Effector memory CD8-positive, alpha-beta T cell (primary cell): ENCODE measurements at regions not wholly inside any gene's neighbourhood (a gene's known extent, or its start where the extent isn't known, plus 50 kb on each side); places are given as distances from the start of the nearest gene placed in this dataset.

Experiments used
- ATAC-seq: fragments of 150-1000 bp; cut with Tn5 transposase; replicated peaks from 2 replicates; pipeline ENCODE4 v1.10.0; 2021; ENCODE audit warnings: mild to moderate bottlenecking, moderate library complexity
- DNase-seq, 3 experiments: peaks; one replicate each; pipeline ENCODE4 v3.0.0; 2021
- H3K27ac Mint-ChIP-seq, 2 donors: one replicate each; pipeline ENCODE4 v1.8.0; 2022; ENCODE audit warnings: mild to moderate bottlenecking in 2 of 2, mixed read lengths in 2 of 2, moderate library complexity in 2 of 2
- H3K27me3 Mint-ChIP-seq, 2 donors: one replicate each; pipeline ENCODE4 v1.8.0; 2022; ENCODE audit warnings: mixed read lengths in 2 of 2
- H3K36me3 Mint-ChIP-seq: one replicate; pipeline ENCODE4 v1.8.0; 2022; ENCODE audit warnings: mild to moderate bottlenecking, moderate library complexity, mixed read lengths; ENCODE audit not compliant: insufficient read depth
- H3K4me1 Mint-ChIP-seq, 2 donors: one replicate each; pipeline ENCODE4 v1.8.0; 2022; ENCODE audit warnings: low read depth in 2 of 2, mixed read lengths in 2 of 2
- H3K4me3 Mint-ChIP-seq, 2 donors: one replicate each; pipeline ENCODE4 v1.8.0; 2022; ENCODE audit warnings: mild to moderate bottlenecking in 2 of 2, mixed read lengths in 2 of 2, moderate library complexity in 2 of 2
- H3K9me3 Mint-ChIP-seq, 2 donors: one replicate each; pipeline ENCODE4 v1.8.0; 2022; ENCODE audit warnings: mixed read lengths in 2 of 2

DNA sequence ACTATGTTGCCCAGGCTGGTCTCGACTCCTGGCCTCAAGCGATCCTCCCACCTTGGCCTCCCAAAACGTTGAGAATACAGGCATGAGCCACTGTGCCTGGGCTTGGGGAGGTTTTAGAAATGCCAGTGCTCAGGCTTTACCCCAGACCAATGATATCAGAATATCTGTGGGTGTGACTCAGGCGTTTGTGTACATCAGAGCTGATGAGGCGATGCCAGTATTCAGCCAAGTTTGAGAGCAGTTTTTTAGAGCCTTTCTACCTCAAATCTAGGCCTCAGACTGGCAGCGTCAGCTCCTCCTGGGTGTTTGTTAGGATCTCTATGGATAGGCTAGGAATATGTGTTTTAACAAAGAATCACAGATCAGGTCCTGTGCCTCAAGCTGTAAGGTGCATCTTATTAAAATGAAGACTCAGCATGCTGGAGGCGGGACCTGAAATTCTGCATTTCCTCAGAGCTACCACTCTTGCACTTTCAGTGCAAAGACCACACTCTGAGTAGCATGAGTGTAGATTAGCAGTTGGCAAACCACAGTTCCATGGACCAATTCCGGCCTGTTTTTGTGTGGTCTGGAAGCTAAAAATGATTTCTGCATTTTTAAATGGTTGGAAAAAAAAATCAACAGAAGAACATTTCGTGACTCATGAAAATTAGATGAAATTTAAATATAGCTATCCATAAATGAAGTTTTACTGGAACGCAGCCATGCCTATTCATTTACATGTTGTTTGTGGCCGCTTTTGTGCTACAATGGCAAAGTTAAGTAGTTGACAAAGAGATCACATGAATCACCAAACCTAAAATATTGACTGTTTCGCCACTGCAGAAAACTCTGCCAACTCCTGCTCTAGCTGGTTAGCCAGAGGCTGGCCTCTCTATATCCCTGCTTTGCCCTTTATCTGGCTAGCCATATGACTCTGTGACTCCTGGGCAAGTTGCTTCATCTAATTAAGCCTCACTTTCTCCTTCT is 92.2 kb downstream of the KLF4 start:
- H3K4me1 Mint-ChIP-seq: no peaks in the 10 kb centered on the region
- DNase-seq: no peak
- H3K27me3 Mint-ChIP-seq: peaks cover 7 to 47% of the 10 kb centered on the region in 2 donors

DNA sequence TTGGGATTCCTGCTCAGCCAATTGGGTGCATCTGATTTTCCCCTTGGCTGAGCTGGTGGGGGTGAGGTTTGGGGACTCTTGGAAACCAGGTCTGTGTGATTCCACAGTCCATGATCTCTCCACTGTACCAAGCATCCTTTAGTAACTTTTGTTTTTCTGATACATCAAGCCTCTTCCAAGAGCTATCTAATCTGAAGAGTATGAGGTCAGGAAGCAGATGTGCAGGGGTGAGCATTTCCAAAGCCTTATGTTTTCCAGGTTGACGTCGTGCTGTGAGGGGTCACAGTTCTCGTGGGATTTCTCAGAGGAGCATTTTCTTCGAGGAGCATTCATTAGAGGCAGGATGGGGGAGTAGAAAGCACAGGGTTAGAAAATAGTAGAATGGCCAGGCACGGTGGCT is 95.3 kb downstream of the KLF4 start:
- Mint-ChIP-seq H3K4me1 (no peaks in the 10 kb centered on the region), H3K27me3 (peaks cover 19 to 31% of the 10 kb centered on the region in 2 donors), H3K36me3 (no peaks in the 10 kb centered on the region), H3K4me3 (no peak overlapping the region), H3K9me3 (no peaks in the 10 kb centered on the region), H3K27ac (no peak overlapping the region)
- DNase-seq: no peak
- ATAC-seq: no peak

More for the DNA sequence above, 92.2 kb downstream of the KLF4 start:
- Mint-ChIP-seq H3K9me3 (no peaks in the 10 kb centered on the region), H3K4me3 (no peak overlapping the region), H3K36me3 (no peaks in the 10 kb centered on the region), H3K27ac (no peak overlapping the region)
- no peak for ATAC-seq

GRCh38 chr9:107390778-107391177 is 98.8 kb downstream of the KLF4 start:
- no peaks in the 10 kb centered on the region for H3K9me3 Mint-ChIP-seq
- H3K36me3 Mint-ChIP-seq: no peaks in the 10 kb centered on the region
- peaks cover 19% of the 10 kb centered on the region in 2 donors for H3K27me3 Mint-ChIP-seq
- DNase-seq (no peak), ATAC-seq (no peak)
- H3K4me1 Mint-ChIP-seq: no peaks in the 10 kb centered on the region
- H3K27ac Mint-ChIP-seq: no peak overlapping the region
- no peak overlapping the region for H3K4me3 Mint-ChIP-seq

DNA sequence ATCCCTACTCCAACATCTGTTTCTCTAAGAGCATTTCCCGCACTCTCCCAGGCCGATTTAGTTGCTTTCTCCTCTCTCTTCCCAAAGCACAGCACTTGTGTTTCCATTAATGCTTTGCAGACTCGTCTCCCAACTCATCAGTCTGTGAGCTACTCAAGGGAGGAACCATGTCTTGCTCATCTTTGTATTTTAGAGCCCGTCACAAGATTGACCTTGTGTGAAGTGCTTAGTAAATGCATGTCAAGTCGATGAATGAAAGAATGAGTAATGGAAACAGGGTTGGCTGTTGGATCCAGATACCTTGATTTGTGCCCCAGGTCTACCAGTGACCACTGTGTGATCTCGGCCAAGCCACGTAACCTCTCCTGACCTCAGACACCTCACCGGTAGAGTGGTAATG is 99.3 kb downstream of the KLF4 start:
- ATAC-seq (no peak), DNase-seq (no peak)
- Mint-ChIP-seq H3K27me3 (peaks cover 19% of the 10 kb centered on the region in 2 donors), H3K9me3 (no peaks in the 10 kb centered on the region), H3K4me1 (no peaks in the 10 kb centered on the region), H3K36me3 (no peaks in the 10 kb centered on the region), H3K4me3 (no peak overlapping the region), H3K27ac (no peak overlapping the region)

DNA sequence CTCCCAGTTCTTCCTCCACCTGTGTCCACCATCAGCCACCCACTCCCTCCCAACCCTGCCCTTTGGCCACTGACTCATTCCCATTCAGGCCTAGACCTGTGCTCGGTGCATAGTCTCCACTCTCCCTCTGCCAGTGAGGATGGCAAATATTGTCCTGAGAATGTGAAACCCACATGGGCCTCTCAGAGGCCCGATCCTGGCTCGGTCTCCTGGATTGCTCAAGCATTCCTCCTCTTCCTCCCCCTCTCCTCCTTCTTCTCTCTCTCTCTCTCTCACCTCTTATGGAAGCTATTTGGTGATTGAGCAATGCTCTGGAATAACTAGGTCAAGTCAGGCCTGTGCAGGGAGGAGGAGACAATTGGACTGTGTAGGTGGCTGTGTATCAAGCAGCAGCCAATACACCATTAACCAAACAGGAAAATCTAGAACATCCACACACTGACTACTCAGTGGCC is 99.9 kb downstream of the KLF4 start:
- Mint-ChIP-seq H3K27ac (no peak overlapping the region), H3K36me3 (no peaks in the 10 kb centered on the region), H3K27me3 (peaks cover 24% of the 10 kb centered on the region in 2 donors), H3K9me3 (no peaks in the 10 kb centered on the region), H3K4me1 (no peaks in the 10 kb centered on the region), H3K4me3 (no peak overlapping the region)
- ATAC-seq: no peak
- no peak for DNase-seq

DNA sequence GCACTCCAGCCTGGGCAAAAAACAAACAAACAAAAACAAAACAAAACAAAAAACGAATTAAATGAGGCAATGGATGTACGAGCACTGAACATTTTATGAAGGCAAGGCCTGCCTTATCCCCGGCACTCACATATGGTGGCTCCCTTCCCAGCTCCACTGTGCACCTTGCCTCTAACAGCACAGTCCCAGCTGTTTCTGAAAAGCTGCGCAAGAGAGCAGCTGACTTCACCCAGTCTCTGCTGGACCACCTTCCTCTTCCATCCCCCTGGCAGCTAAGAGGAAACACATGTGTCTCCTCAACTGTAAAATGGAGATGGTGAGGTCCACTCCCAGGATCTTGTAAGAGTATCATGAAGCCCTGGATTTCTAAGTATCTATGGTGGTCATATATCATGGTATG is 100.7 kb downstream of the KLF4 start:
- no peak for DNase-seq
- H3K4me1 Mint-ChIP-seq: no peaks in the 10 kb centered on the region
- no peaks in the 10 kb centered on the region for H3K36me3 Mint-ChIP-seq
- H3K9me3 Mint-ChIP-seq: no peaks in the 10 kb centered on the region
- H3K4me3 Mint-ChIP-seq: no peak overlapping the region
- H3K27ac Mint-ChIP-seq: no peak overlapping the region
- no peak for ATAC-seq
- H3K27me3 Mint-ChIP-seq: peaks cover 19 to 31% of the 10 kb centered on the region in 2 donors

GRCh38 chr9:107387409-107387808 is 102.2 kb downstream of the KLF4 start:
- no peak for ATAC-seq
- peaks cover 18 to 32% of the 10 kb centered on the region in 2 donors for H3K27me3 Mint-ChIP-seq

GRCh38 chr9:107386396-107386795 is 103.2 kb downstream of the KLF4 start:
- no peaks in the 10 kb centered on the region for H3K36me3 Mint-ChIP-seq
- no peak overlapping the region for H3K4me3 Mint-ChIP-seq
- peaks cover 20 to 37% of the 10 kb centered on the region in 2 donors for H3K27me3 Mint-ChIP-seq
- no peak for DNase-seq
- no peak overlapping the region for H3K27ac Mint-ChIP-seq
- no peak for ATAC-seq
- H3K4me1 Mint-ChIP-seq: no peaks in the 10 kb centered on the region
- H3K9me3 Mint-ChIP-seq: no peaks in the 10 kb centered on the region

More at GRCh38 chr9:107387409-107387808, 102.2 kb downstream of the KLF4 start:
- no peaks in the 10 kb centered on the region for H3K36me3 Mint-ChIP-seq
- DNase-seq: no peak
- no peak overlapping the region for H3K27ac Mint-ChIP-seq
- no peak overlapping the region for H3K4me3 Mint-ChIP-seq
- H3K4me1 Mint-ChIP-seq: no peaks in the 10 kb centered on the region
- no peaks in the 10 kb centered on the region for H3K9me3 Mint-ChIP-seq
